ENCODE measurements at regions not wholly inside any gene's neighbourhood (a gene's known extent, or its start where the extent isn't known, plus 50 kb on each side); places are given as distances from the start of the nearest gene placed in this dataset.

DNA sequence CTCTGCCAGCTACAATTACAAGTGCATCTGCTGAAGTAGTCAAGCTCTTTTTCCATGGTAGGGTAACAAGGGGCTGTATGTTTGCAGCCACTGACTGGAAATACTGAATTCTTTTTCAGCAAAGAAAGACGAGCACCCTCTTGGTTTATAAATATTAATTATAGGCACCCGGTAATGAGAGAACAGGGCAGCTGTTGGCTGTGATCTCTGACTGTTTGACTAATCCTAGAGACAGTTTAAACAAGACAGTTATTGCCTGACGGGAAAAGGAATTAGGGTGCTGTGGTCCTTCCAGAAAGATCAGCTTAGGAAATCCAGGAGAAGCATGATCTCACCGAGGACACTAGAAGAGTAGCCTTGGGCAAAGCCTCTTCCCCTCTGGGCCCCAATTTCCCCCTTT, 183.7 kb upstream of the ZC3H12A start:
- DNase-seq = no peak
- intact Hi-C loops (cut with DNase I, micrococcal nuclease) = no loop called here
- no peak for ATAC-seq
- no peak overlapping the region for H3K4me3 ChIP-seq
- no peaks in the 10 kb centered on the region for H3K9me3 ChIP-seq
- H3K36me3 ChIP-seq (ENCODE audit: low read depth) = no peaks in the 10 kb centered on the region
- no peaks in the 10 kb centered on the region for H3K4me1 ChIP-seq (ENCODE audit: low read depth)
- TF ChIP-seq, protein P1, sequence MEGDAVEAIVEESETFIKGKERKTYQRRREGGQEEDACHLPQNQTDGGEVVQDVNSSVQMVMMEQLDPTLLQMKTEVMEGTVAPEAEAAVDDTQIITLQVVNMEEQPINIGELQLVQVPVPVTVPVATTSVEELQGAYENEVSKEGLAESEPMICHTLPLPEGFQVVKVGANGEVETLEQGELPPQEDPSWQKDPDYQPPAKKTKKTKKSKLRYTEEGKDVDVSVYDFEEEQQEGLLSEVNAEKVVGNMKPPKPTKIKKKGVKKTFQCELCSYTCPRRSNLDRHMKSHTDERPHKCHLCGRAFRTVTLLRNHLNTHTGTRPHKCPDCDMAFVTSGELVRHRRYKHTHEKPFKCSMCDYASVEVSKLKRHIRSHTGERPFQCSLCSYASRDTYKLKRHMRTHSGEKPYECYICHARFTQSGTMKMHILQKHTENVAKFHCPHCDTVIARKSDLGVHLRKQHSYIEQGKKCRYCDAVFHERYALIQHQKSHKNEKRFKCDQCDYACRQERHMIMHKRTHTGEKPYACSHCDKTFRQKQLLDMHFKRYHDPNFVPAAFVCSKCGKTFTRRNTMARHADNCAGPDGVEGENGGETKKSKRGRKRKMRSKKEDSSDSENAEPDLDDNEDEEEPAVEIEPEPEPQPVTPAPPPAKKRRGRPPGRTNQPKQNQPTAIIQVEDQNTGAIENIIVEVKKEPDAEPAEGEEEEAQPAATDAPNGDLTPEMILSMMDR (IDR thresholded peaks at IDR 0.05) = no peak

DNA sequence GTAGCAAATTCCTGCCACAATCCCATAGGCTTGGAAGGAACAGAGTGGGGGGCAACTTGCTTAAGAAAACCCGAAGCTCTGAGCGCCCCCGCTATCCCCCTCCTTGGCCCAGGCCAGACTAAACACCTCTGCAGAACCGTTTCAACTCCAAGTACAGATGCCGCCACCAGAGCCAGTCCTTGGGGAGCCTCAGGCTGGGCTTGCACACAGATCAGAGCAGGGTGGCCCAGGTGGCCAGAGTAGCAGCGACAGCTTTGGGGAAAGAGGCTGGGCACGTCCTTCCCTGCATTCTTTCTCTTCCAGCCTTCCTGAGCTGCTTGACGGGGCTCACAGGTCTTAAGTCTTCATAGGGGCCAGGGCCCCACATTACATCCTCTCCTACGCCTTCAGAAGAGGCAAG, 181.6 kb upstream of the ZC3H12A start:
- TF ChIP-seq, protein P1 (IDR thresholded peaks at IDR 0.05) = no peak
- H3K9me3 ChIP-seq = no peaks in the 10 kb centered on the region
- intact Hi-C loops (cut with DNase I, micrococcal nuclease) = no loop called here
- no peak for ATAC-seq
- DNase-seq = no peak
- no peaks in the 10 kb centered on the region for H3K36me3 ChIP-seq (ENCODE audit: low read depth)
- no peaks in the 10 kb centered on the region for H3K4me1 ChIP-seq (ENCODE audit: low read depth)
- no peak overlapping the region for H3K4me3 ChIP-seq

DNA sequence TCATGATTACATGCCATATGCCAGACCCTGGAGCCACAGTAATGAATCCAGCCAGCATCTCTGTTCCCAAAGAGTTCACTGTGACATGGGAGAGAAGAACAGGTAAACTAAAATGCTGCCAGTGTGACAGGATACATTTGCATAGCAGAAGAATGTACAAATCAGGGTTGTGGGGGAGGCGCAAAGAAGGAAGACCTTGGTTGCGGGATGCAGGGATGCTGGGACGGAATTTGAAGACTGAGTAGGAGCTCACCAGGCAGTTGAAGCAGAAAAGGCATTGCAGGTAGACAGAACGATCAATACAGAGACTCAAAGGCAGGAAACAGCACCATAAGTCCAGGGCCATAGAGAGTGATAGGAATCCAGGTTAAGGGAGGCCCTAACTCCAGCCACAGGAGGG, 180.3 kb upstream of the ZC3H12A start:
- Histone ChIP-seq H3K4me3 (no peak overlapping the region), H3K4me1 (ENCODE audit: low read depth) (no peaks in the 10 kb centered on the region), H3K36me3 (ENCODE audit: low read depth) (no peaks in the 10 kb centered on the region), H3K9me3 (no peaks in the 10 kb centered on the region)
- intact Hi-C loops (cut with DNase I, micrococcal nuclease) = no loop called here
- ATAC-seq = no peak
- TF ChIP-seq, protein P1 (IDR thresholded peaks at IDR 0.05) = no peak
- no peak for DNase-seq

DNA sequence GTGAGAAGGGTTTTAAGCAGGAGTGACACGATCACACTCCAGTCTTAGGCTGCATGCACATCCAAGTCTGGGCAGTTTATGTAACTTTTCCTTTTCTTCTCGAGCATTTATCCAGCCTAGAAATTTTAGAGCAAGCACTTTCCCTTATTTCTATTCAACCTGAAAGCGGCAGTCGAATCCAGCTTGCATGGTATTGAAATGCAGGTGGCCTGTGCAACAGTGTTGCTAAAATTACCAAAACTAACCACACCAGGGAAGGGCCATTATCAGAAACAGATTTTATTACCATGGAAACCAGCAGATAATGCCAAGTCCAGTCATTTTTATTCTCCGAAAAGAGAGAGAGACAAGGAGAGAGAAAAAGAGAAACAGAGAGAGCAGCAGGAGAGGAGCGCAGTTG, 179.9 kb upstream of the ZC3H12A start:
- ATAC-seq = no peak
- intact Hi-C loops (cut with DNase I, micrococcal nuclease) = no loop called here
- H3K9me3 ChIP-seq = no peaks in the 10 kb centered on the region
- TF ChIP-seq, protein P1 (IDR thresholded peaks at IDR 0.05) = no peak
- no peak for DNase-seq
- H3K4me1 ChIP-seq (ENCODE audit: low read depth) = no peaks in the 10 kb centered on the region
- no peak overlapping the region for H3K4me3 ChIP-seq
- H3K36me3 ChIP-seq (ENCODE audit: low read depth) = no peaks in the 10 kb centered on the region

DNA sequence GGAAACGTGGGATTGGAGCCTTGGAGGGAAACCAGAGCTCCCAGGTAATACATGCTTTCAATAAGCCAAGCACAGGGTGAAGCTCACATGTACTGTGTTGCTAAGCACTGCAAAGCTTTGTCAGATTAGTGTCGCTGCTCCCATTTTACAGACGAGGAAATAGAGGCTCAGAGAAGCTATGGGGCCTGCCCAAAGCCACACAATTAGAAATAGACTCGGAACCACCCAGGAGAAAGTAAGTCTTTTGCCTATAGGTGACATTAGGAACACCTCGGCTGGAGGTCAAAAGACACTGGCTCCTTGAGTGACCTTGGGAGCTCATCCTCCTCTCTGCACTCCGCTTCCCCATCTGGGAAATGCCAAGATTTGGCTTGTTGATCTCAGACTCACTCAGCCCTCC, 175.6 kb upstream of the ZC3H12A start:
- DNase-seq (no peak), ATAC-seq (no peak)
- no peaks in the 10 kb centered on the region for H3K9me3 ChIP-seq
- no peak overlapping the region for H3K4me3 ChIP-seq
- H3K36me3 ChIP-seq (ENCODE audit: low read depth) = no peaks in the 10 kb centered on the region
- TF ChIP-seq, protein P1 (IDR thresholded peaks at IDR 0.05) = no peak
- intact Hi-C loops (cut with DNase I, micrococcal nuclease) = no loop called here
- no peaks in the 10 kb centered on the region for H3K4me1 ChIP-seq (ENCODE audit: low read depth)

DNA sequence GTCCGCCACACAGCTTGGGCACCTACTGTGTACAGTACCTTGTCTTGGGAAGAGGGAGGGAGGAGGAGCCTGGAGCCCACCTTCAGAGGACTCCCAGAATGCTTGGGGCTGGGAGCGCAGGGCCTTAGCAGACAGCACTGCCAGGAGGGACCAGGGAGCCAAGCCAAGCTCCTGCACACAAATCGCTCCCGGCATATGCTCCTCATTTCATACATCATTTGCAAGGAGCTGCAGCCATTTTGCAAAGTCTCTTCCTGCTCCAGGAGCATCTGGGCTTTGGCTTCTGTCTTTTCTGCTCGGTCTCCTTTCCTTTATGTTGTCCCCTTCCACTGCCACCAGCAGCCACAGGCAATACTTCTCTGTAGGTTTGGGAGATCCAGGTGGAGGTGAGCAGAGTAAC, 175.2 kb upstream of the ZC3H12A start:
- Histone ChIP-seq H3K9me3 (no peaks in the 10 kb centered on the region), H3K4me3 (no peak overlapping the region), H3K4me1 (ENCODE audit: low read depth) (no peaks in the 10 kb centered on the region), H3K36me3 (ENCODE audit: low read depth) (no peaks in the 10 kb centered on the region)
- TF ChIP-seq, protein P1 (IDR thresholded peaks at IDR 0.05) = no peak
- ATAC-seq (no peak), DNase-seq (no peak)
- intact Hi-C loops (cut with DNase I, micrococcal nuclease) = no loop called here

Data from mucosa of descending colon (tissue), 3 donors.